ENCODE measurements at regions not wholly inside any gene's neighbourhood (a gene's known extent, or its start where the extent isn't known, plus 50 kb on each side); places are given as distances from the start of the nearest gene placed in this dataset.

GRCh38 chr5:118015511-118015910 lies 972.8 kb downstream of the DTWD2 start:
- H3K4me3 ChIP-seq (ENCODE audit: low read length) = no peak overlapping the region

GRCh38 chr5:118009741-118010297 lies 978.5 kb downstream of the DTWD2 start:
- no peak overlapping the region for H3K27ac ChIP-seq (ENCODE audit: low read depth, low read length)
- no peak overlapping the region for H3K4me2 ChIP-seq (ENCODE audit: low read length)
- no peaks in the 10 kb centered on the region for H4K20me1 ChIP-seq (ENCODE audit: control insufficient read depth, insufficient read depth, low read depth, low read length)
- no peaks in the 10 kb centered on the region for H3K9me2 ChIP-seq (replicated peaks; ENCODE audit: control insufficient read depth, low read length)
- H3K4me3 ChIP-seq (ENCODE audit: low read length) = no peak overlapping the region
- no peaks in the 10 kb centered on the region for H3F3A ChIP-seq (ENCODE audit: control insufficient read depth, insufficient read depth)
- no peaks in the 10 kb centered on the region for H3K9me3 ChIP-seq (ENCODE audit: control insufficient read depth, insufficient read depth, low read length)
- no peak for TF ChIP-seq EZH2phosphoT487 (IDR thresholded peaks at IDR 0.05; ENCODE audit: borderline replicate concordance, low read length)
- TF ChIP-seq CTCF (IDR thresholded peaks at IDR 0.05; ENCODE audit: low read depth, low read length, poor library complexity, severe bottlenecking) = no peak
- H3K4me1 ChIP-seq (ENCODE audit: control insufficient read depth, low read length) = no peaks in the 10 kb centered on the region
- H3K79me2 ChIP-seq (ENCODE audit: control insufficient read depth, low read length) = no peaks in the 10 kb centered on the region
- no peaks in the 10 kb centered on the region for H3K27me3 ChIP-seq (ENCODE audit: control insufficient read depth, low read length)
- no peaks in the 10 kb centered on the region for H3K36me3 ChIP-seq (ENCODE audit: control insufficient read depth, low read length)

More at GRCh38 chr5:118015511-118015910, 972.8 kb downstream of the DTWD2 start:
- Histone ChIP-seq H4K20me1 (ENCODE audit: control insufficient read depth, insufficient read depth, low read depth, low read length) (no peaks in the 10 kb centered on the region), H3K4me1 (ENCODE audit: control insufficient read depth, low read length) (no peaks in the 10 kb centered on the region), H3K79me2 (ENCODE audit: control insufficient read depth, low read length) (no peaks in the 10 kb centered on the region), H3K9me3 (ENCODE audit: control insufficient read depth, insufficient read depth, low read length) (no peaks in the 10 kb centered on the region), H3K9me2 (replicated peaks; ENCODE audit: control insufficient read depth, low read length) (no peaks in the 10 kb centered on the region), H3K4me2 (ENCODE audit: low read length) (no peak overlapping the region), H3F3A (ENCODE audit: control insufficient read depth, insufficient read depth) (no peaks in the 10 kb centered on the region), H3K27ac (ENCODE audit: low read depth, low read length) (no peak overlapping the region), H3K36me3 (ENCODE audit: control insufficient read depth, low read length) (no peaks in the 10 kb centered on the region), H3K27me3 (ENCODE audit: control insufficient read depth, low read length) (no peaks in the 10 kb centered on the region)
- TF ChIP-seq EZH2phosphoT487 (IDR thresholded peaks at IDR 0.05; ENCODE audit: borderline replicate concordance, low read length) (no peak), CTCF (IDR thresholded peaks at IDR 0.05; ENCODE audit: low read depth, low read length, poor library complexity, severe bottlenecking) (no peak)

- Histone ChIP-seq H4K20me1 (ENCODE audit: control insufficient read depth, insufficient read depth, low read depth, low read length) (no peaks in the 10 kb centered on the region), H3K36me3 (ENCODE audit: control insufficient read depth, low read length) (no peaks in the 10 kb centered on the region), H3K79me2 (ENCODE audit: control insufficient read depth, low read length) (no peaks in the 10 kb centered on the region), H3K9me2 (replicated peaks; ENCODE audit: control insufficient read depth, low read length) (no peaks in the 10 kb centered on the region), H3F3A (ENCODE audit: control insufficient read depth, insufficient read depth) (no peaks in the 10 kb centered on the region), H3K4me1 (ENCODE audit: control insufficient read depth, low read length) (no peaks in the 10 kb centered on the region), H3K4me2 (ENCODE audit: low read length) (no peak overlapping the region), H3K27me3 (ENCODE audit: control insufficient read depth, low read length) (no peaks in the 10 kb centered on the region), H3K9me3 (ENCODE audit: control insufficient read depth, insufficient read depth, low read length) (no peaks in the 10 kb centered on the region), H3K27ac (ENCODE audit: low read depth, low read length) (no peak overlapping the region), H3K4me3 (ENCODE audit: low read length) (no peak overlapping the region)
- TF ChIP-seq EZH2phosphoT487 (IDR thresholded peaks at IDR 0.05; ENCODE audit: borderline replicate concordance, low read length) (no peak), CTCF (IDR thresholded peaks at IDR 0.05; ENCODE audit: low read depth, low read length, poor library complexity, severe bottlenecking) (no peak)
These were observed 979.6 kb downstream of the DTWD2 start for GRCh38 chr5:118008779-118009178.
